Esophagus (tissue), 2 donors: ENCODE measurements at regions not wholly inside any gene's neighbourhood (a gene's known extent, or its start where the extent isn't known, plus 50 kb on each side); places are given as distances from the start of the nearest gene placed in this dataset.

Experiments used
- H3K27ac ChIP-seq, 2 donors: one replicate each; pipeline ENCODE4 v1.5.1; 2013; ENCODE audit warnings: low read depth in 2 of 2, mild to moderate bottlenecking in 2 of 2, inconsistent platforms in 1 of 2, low read length in 1 of 2, moderate library complexity in 1 of 2
- H3K27me3 ChIP-seq, 2 donors: one replicate each; pipeline ENCODE4 v1.6.1; 2013; ENCODE audit warnings: low read length in 2 of 2, control low read depth in 1 of 2, mild to moderate bottlenecking in 1 of 2; ENCODE audit not compliant: insufficient read depth in 2 of 2, control insufficient read depth in 1 of 2
- H3K36me3 ChIP-seq, 2 donors: one replicate each; pipeline ENCODE4 v1.6.1; 2013; ENCODE audit warnings: low read length in 1 of 2; ENCODE audit not compliant: control insufficient read depth in 2 of 2, insufficient read depth in 2 of 2
- H3K4me1 ChIP-seq, 2 donors: one replicate each; pipeline ENCODE4 v1.6.1; 2013; ENCODE audit warnings: low read length in 1 of 2; ENCODE audit not compliant: control insufficient read depth in 2 of 2, insufficient read depth in 2 of 2
- H3K4me3 ChIP-seq, 2 donors: one replicate each; pipeline ENCODE4 v1.5.1; 2013; ENCODE audit warnings: low read length in 2 of 2, mild to moderate bottlenecking in 2 of 2, low read depth in 1 of 2, moderate library complexity in 1 of 2
- H3K9me3 ChIP-seq, 2 donors: one replicate each; pipeline ENCODE4 v1.6.1; 2013; ENCODE audit warnings: mild to moderate bottlenecking in 2 of 2, low read depth in 1 of 2, low read length in 1 of 2, moderate library complexity in 1 of 2; ENCODE audit not compliant: control insufficient read depth in 2 of 2, insufficient read depth in 1 of 2
- WGBS, 2 donors: extraction: QIAGEN DNeasy Blood & Tissue Kit; methylation state at CpG; one replicate each; pipeline ENCODE4 v1.1.7; 2013; 5-methylcytosine and 5-hydroxymethylcytosine counted together
- donor health status: healthy with polysubstance abuse.
- donor health status: Bipolar disorder and iron deficiency.

- no peak overlapping the region for H3K27ac ChIP-seq
Measured at GRCh38 chr10:90204956-90205314, 503.5 kb downstream of the KIF20B start.

DNA sequence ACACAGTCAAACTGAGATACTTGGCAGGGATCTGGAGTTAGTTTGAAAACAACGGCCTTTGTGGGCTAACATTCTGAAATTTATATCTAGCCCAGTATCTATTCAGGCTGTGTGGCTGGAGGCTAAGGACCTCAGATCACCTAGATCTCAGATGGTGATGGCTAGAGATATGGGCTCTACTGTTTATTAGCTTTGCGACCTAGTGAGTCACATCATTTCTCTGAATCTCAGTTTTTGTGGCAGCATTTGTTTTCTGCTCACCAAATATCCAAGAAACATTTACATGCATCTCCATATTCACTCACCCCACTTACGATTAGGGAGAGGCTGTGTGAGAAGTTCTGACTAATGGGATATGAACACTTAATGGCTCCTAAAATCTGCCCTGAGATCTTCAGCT, 503.9 kb downstream of the KIF20B start:
- no peak overlapping the region for H3K27ac ChIP-seq
- 74 to 77% methylated on average over 3 of the region's 3 CpGs for WGBS, 2 donors
- no peaks in the 10 kb centered on the region for H3K9me3 ChIP-seq
- H3K4me1 ChIP-seq = no peaks in the 10 kb centered on the region
- no peak overlapping the region for H3K4me3 ChIP-seq
- H3K36me3 ChIP-seq = no peaks in the 10 kb centered on the region
- no peaks in the 10 kb centered on the region for H3K27me3 ChIP-seq

More at GRCh38 chr10:90204956-90205314, 503.5 kb downstream of the KIF20B start:
- Histone ChIP-seq H3K4me1 (no peaks in the 10 kb centered on the region), H3K27me3 (no peaks in the 10 kb centered on the region), H3K9me3 (no peaks in the 10 kb centered on the region), H3K36me3 (no peaks in the 10 kb centered on the region), H3K4me3 (no peak overlapping the region)

DNA sequence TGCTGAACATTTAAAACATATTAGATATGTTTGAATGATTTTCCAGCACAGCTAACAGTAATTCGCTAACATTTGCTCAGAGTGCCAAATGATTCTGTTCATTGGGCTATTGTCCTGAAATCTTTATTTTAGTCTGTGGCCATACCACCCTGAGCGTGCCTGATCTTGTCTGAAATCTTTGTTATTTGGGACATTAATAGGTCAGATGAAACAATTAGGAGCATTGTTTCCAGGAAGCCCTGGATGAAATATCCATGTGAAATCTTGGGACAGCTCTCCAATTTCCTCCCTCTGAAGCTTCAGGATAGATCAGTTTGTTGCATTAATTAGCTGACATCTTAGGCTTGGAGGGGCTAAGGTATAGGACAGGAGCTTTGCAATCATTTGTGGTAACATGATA, 512.0 kb downstream of the KIF20B start:
- WGBS, 2 donors = 62 to 69% methylated on average over 2 of the region's 2 CpGs
- H3K4me3 ChIP-seq = no peak overlapping the region
- H3K36me3 ChIP-seq = no peaks in the 10 kb centered on the region
- H3K4me1 ChIP-seq = no peaks in the 10 kb centered on the region
- H3K27me3 ChIP-seq = no peaks in the 10 kb centered on the region
- no peaks in the 10 kb centered on the region for H3K9me3 ChIP-seq
- no peak overlapping the region for H3K27ac ChIP-seq

DNA sequence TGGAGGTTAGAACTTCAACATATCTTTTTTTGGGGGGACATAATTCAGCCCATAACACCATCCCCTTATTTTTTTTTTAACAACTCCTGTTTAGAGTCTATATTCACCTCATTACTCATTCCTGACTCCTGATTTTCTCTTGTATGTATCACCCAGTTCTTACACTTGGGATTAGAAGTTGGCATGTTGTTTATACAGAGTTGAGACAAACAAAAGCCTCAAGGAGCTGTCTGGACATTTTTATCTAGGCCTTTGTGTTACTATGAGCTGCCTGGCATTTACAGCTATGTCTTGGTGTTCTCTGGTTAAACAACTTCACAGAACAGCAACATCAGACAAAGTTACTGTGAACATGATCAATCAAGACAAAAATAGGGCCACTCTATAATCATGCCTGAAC, 517.5 kb downstream of the KIF20B start:
- Histone ChIP-seq H3K27ac (no peak overlapping the region), H3K9me3 (no peaks in the 10 kb centered on the region), H3K27me3 (no peaks in the 10 kb centered on the region), H3K4me1 (no peaks in the 10 kb centered on the region), H3K36me3 (no peaks in the 10 kb centered on the region), H3K4me3 (no peak overlapping the region)

DNA sequence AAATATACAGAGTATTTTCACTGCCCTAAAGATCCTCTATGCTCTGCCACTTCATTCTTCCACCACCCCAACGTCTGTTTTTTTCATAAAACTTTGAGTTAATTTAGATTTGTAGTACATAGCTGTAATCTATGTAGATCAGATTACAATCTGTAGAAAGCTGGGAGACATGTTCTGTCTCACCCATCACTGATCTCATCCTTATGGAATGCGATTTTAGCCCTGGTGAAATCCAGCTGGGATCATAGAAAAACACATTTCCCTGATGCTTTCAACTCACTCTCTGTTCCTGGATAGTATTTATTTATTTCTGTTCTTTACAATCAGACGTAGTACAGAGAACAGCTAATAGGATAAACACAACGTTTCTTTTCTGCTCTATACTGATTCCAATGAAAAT, 521.0 kb downstream of the KIF20B start:
- no peak overlapping the region for H3K27ac ChIP-seq
- H3K4me1 ChIP-seq = no peaks in the 10 kb centered on the region
- no peak overlapping the region for H3K4me3 ChIP-seq
- 26 to 30% methylated on average over 4 of the region's 4 CpGs for WGBS, 2 donors
- no peaks in the 10 kb centered on the region for H3K9me3 ChIP-seq
- no peaks in the 10 kb centered on the region for H3K27me3 ChIP-seq
- H3K36me3 ChIP-seq = no peaks in the 10 kb centered on the region

GRCh38 chr10:90222939-90223338, 521.5 kb downstream of the KIF20B start:
- no peaks in the 10 kb centered on the region for H3K27me3 ChIP-seq
- no peaks in the 10 kb centered on the region for H3K4me1 ChIP-seq
- no peaks in the 10 kb centered on the region for H3K9me3 ChIP-seq
- no peak overlapping the region for H3K4me3 ChIP-seq
- 77 to 78% methylated on average over 5 of the region's 5 CpGs for WGBS, 2 donors
- no peak overlapping the region for H3K27ac ChIP-seq
- H3K36me3 ChIP-seq = no peaks in the 10 kb centered on the region

- WGBS, 2 donors = 92 to 98% methylated on average over 2 of the region's 2 CpGs
- no peaks in the 10 kb centered on the region for H3K27me3 ChIP-seq
- H3K9me3 ChIP-seq = no peaks in the 10 kb centered on the region
- H3K4me3 ChIP-seq = no peak overlapping the region
- no peaks in the 10 kb centered on the region for H3K36me3 ChIP-seq
- H3K27ac ChIP-seq = no peak overlapping the region
- H3K4me1 ChIP-seq = no peaks in the 10 kb centered on the region
Measured at GRCh38 chr10:90224791-90225566, 523.6 kb downstream of the KIF20B start.

- H3K36me3 ChIP-seq = no peaks in the 10 kb centered on the region
- H3K4me3 ChIP-seq = no peak overlapping the region
- no peaks in the 10 kb centered on the region for H3K27me3 ChIP-seq
- H3K4me1 ChIP-seq = no peaks in the 10 kb centered on the region
- WGBS, 2 donors = 89% methylated on average over 3 of the region's 3 CpGs
- H3K27ac ChIP-seq = no peak overlapping the region
- no peaks in the 10 kb centered on the region for H3K9me3 ChIP-seq
Measured at GRCh38 chr10:90226517-90226916, 525.1 kb downstream of the KIF20B start.

DNA sequence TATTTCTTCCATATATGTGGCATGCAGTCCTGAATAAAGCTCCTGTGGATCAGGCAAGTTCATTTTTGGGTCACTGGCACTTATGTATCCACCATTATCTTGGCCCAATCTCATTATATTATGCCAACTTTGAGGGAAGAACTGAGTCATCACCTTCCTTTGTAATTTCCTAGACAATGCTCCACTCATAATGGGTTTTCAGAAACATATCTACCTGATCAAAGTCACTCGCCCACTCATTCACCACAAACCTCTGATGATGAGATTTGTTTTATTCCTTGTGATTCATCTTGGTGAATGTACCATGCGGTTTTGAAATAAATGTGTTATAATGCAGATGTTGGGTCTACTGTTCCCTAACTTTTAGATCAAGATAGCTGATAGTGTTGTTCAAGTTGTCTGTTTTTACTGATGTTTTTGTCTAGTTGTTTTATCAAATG, 525.8 kb downstream of the KIF20B start:
- Histone ChIP-seq H3K9me3 (no peaks in the 10 kb centered on the region), H3K27me3 (no peaks in the 10 kb centered on the region), H3K4me1 (no peaks in the 10 kb centered on the region), H3K4me3 (no peak overlapping the region), H3K36me3 (no peaks in the 10 kb centered on the region), H3K27ac (no peak overlapping the region)
- 41 to 42% methylated on average over 2 of the region's 2 CpGs for WGBS, 2 donors

DNA sequence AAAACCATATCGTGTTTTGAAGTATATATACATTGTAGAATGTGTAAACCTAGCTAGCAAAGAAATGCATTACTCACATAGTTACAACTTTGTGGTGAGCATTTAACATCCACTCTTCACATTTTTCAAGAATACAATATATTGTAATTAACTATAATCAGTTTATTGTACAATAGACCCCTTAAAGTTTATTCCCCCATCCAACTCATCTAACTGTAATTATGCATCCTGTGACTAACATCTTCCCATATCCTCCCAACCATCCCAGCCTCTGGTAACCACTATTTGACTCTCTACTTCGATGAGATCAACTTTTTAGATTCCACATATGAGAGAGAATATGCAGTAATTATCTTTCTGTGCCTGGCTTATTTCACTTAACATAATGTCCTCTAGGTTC, 526.4 kb downstream of the KIF20B start:
- H3K27ac ChIP-seq = no peak overlapping the region
- no peaks in the 10 kb centered on the region for H3K9me3 ChIP-seq
- WGBS, 2 donors = 68 to 72% methylated on average over 2 of the region's 2 CpGs
- H3K4me3 ChIP-seq = no peak overlapping the region
- H3K27me3 ChIP-seq = no peaks in the 10 kb centered on the region
- H3K36me3 ChIP-seq = no peaks in the 10 kb centered on the region
- no peaks in the 10 kb centered on the region for H3K4me1 ChIP-seq
